ENCODE measurements at regions not wholly inside any gene's neighbourhood (a gene's known extent, or its start where the extent isn't known, plus 50 kb on each side); places are given as distances from the start of the nearest gene placed in this dataset.
"Not testable (repeated sequence)": the region's sequence is repeated elsewhere in the genome, so short reads cannot be mapped to it uniquely, and the experiment has no call there.

DNA sequence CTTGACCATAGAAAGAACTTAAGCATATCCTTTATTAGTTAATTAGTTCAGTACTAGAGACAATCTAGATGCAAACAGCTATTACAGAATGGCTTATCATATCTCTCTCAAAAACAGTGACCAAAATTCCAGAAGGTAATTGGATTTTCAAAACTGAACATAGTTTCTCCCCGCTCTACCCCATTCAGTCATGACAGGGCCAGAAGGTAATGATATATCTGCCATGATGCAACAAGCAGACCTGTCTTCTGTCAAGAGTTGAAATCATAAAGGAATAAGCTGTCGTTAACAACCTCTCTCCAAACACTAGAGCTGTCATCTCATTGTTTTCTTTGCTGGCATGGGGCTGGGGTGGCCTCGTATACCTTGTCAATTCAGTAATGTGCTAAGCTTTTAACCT is 200.5 kb upstream of the POU5F2 start:
- TF ChIP-seq CTCF (IDR thresholded peaks at IDR 0.05; ENCODE audit: low read depth, low read length) = no peak
- DNase-seq = no peak
- H3K27ac ChIP-seq = no peak overlapping the region

GRCh38 chr5:93933269-93933668 is 191.9 kb upstream of the POU5F2 start:
- not testable (repeated sequence) for H3K4me3 ChIP-seq (ENCODE audit: low read depth, low read length); H3K27me3 ChIP-seq (ENCODE audit: insufficient read depth, low read depth, severe bottlenecking); H3K27ac ChIP-seq; H3K36me3 ChIP-seq; H3K9me3 ChIP-seq (ENCODE audit: severe bottlenecking); DNase-seq

More for the DNA sequence above, 200.5 kb upstream of the POU5F2 start:
- Histone ChIP-seq H3K9me3 (ENCODE audit: severe bottlenecking) (no peaks in the 10 kb centered on the region), H3K27me3 (ENCODE audit: insufficient read depth, low read depth, severe bottlenecking) (no peaks in the 10 kb centered on the region), H3K36me3 (no peaks in the 10 kb centered on the region), H3K4me3 (ENCODE audit: low read depth, low read length) (no peak overlapping the region)

GRCh38 chr5:93930098-93930497 is 188.7 kb upstream of the POU5F2 start:
- Histone ChIP-seq H3K4me3 (ENCODE audit: low read depth, low read length) (no peak overlapping the region), H3K9me3 (ENCODE audit: severe bottlenecking) (no peaks in the 10 kb centered on the region), H3K27ac (no peak overlapping the region), H3K27me3 (ENCODE audit: insufficient read depth, low read depth, severe bottlenecking) (no peaks in the 10 kb centered on the region), H3K36me3 (no peaks in the 10 kb centered on the region)
- no peak for DNase-seq
- no peak for TF ChIP-seq CTCF (IDR thresholded peaks at IDR 0.05; ENCODE audit: low read depth, low read length)

- no peak for DNase-seq
- no peaks in the 10 kb centered on the region for H3K27me3 ChIP-seq (ENCODE audit: insufficient read depth, low read depth, severe bottlenecking)
These were observed 187.7 kb upstream of the POU5F2 start for GRCh38 chr5:93929131-93929530.

DNA sequence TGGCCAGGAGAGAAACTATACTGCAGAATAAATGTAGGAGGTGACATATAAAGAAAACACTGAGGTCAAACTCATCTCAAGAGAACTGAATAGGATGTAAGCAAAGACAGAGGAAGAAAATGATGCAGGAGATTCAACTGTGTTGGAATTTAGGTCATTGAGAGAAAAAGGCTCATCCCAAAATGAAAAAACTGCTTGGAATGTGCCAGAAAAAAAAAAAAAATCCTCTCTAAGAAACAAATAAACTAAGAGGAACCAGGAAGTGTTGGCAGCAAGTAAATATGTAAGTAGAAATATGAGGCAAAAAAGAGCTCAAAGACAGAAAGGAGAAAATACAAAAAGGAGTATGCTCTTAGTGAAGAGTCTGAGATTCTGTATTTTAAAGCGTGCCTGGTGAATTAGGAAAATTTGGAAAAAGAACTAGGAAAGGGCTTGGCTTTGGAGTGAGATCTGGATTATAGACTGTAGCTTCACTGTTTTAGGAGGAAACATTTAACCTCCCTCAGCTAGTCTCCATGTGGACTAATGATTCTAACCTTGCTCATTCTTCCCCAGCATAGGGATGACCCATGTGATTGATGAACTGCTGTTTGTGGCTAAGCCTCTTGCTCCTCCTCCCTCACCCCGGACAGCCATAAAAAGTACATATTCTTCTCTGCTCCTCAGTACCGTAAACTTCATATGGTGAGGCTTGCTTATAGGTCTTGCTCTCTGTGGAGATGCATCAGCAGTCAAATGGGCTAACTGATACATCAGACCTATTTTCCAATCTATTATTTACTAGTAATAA is 185.6 kb upstream of the POU5F2 start:
- no peaks in the 10 kb centered on the region for H3K9me3 ChIP-seq (ENCODE audit: severe bottlenecking)
- no peak for TF ChIP-seq CTCF (IDR thresholded peaks at IDR 0.05; ENCODE audit: low read depth, low read length)
- no peaks in the 10 kb centered on the region for H3K27me3 ChIP-seq (ENCODE audit: insufficient read depth, low read depth, severe bottlenecking)
- no peak for DNase-seq
- no peaks in the 10 kb centered on the region for H3K36me3 ChIP-seq
- H3K27ac ChIP-seq = no peak overlapping the region
- H3K4me3 ChIP-seq (ENCODE audit: low read depth, low read length) = no peak overlapping the region

More at GRCh38 chr5:93929131-93929530, 187.7 kb upstream of the POU5F2 start:
- Histone ChIP-seq H3K36me3 (no peaks in the 10 kb centered on the region), H3K27ac (no peak overlapping the region), H3K9me3 (ENCODE audit: severe bottlenecking) (no peaks in the 10 kb centered on the region), H3K4me3 (ENCODE audit: low read depth, low read length) (no peak overlapping the region)
- TF ChIP-seq CTCF (IDR thresholded peaks at IDR 0.05; ENCODE audit: low read depth, low read length) = no peak

- no peaks in the 10 kb centered on the region for H3K36me3 ChIP-seq
- DNase-seq = no peak
- H3K27ac ChIP-seq = no peak overlapping the region
- no peaks in the 10 kb centered on the region for H3K27me3 ChIP-seq (ENCODE audit: insufficient read depth, low read depth, severe bottlenecking)
- H3K4me3 ChIP-seq (ENCODE audit: low read depth, low read length) = no peak overlapping the region
- no peaks in the 10 kb centered on the region for H3K9me3 ChIP-seq (ENCODE audit: severe bottlenecking)
- no peak for TF ChIP-seq CTCF (IDR thresholded peaks at IDR 0.05; ENCODE audit: low read depth, low read length)
These were observed 183.9 kb upstream of the POU5F2 start for GRCh38 chr5:93925321-93925720.
